ENCODE measurements at regions not wholly inside any gene's neighbourhood (a gene's known extent, or its start where the extent isn't known, plus 50 kb on each side); places are given as distances from the start of the nearest gene placed in this dataset.
"Not testable (repeated sequence)": the region's sequence is repeated elsewhere in the genome, so short reads cannot be mapped to it uniquely, and the experiment has no call there.

DNA sequence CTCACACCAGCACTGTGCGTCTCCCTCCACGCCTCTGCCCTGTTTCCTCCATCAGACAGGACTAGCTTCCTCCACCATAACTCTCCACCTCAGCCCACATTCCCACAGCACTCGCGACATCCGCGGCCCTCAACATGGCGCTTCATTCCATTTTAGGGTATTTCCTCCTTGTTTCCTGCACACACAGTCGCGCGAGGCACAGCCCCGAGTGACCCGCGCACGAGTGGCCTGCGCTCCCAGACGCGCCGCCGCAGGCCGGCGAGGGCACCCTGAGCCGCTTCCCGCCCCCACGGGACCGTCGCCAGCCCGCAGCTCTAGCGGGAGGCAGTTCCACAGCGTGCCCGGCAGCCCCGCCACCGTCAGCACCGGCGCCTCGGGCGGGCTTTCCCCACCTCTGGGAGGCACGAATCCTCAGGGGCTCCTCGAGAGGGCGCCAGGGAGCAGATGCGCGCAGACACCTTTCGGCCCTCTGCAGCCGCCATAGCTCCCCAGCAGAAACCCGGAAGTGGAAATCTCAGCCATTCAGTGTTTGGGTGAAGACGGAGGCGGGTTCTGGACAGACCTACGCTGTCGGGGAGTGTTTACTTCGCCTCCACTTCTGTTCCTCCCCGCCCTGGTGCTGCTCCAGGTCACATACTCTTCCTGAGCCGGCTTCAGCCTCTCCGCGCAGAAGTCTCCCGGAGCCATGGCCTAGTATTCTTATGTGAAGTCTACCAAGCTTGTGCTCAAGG, 136.6 kb downstream of the FOXD4L6 start:
- peak overlapping the region; percentile 84 for H3K27ac ChIP-seq (replicated peaks)
- peak; percentile 89 to 98 for DNase-seq (ENCODE audit: low read depth in 1 of 2, low spot score in 1 of 2)
- not testable (repeated sequence) for H3K27me3 ChIP-seq (ENCODE audit: insufficient read depth, poor library complexity, severe bottlenecking)
- TF ChIP-seq, protein P1, sequence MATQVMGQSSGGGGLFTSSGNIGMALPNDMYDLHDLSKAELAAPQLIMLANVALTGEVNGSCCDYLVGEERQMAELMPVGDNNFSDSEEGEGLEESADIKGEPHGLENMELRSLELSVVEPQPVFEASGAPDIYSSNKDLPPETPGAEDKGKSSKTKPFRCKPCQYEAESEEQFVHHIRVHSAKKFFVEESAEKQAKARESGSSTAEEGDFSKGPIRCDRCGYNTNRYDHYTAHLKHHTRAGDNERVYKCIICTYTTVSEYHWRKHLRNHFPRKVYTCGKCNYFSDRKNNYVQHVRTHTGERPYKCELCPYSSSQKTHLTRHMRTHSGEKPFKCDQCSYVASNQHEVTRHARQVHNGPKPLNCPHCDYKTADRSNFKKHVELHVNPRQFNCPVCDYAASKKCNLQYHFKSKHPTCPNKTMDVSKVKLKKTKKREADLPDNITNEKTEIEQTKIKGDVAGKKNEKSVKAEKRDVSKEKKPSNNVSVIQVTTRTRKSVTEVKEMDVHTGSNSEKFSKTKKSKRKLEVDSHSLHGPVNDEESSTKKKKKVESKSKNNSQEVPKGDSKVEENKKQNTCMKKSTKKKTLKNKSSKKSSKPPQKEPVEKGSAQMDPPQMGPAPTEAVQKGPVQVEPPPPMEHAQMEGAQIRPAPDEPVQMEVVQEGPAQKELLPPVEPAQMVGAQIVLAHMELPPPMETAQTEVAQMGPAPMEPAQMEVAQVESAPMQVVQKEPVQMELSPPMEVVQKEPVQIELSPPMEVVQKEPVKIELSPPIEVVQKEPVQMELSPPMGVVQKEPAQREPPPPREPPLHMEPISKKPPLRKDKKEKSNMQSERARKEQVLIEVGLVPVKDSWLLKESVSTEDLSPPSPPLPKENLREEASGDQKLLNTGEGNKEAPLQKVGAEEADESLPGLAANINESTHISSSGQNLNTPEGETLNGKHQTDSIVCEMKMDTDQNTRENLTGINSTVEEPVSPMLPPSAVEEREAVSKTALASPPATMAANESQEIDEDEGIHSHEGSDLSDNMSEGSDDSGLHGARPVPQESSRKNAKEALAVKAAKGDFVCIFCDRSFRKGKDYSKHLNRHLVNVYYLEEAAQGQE (IDR thresholded peaks at IDR 0.05; ENCODE audit: insufficient replicate concordance, low read depth) = peak; percentile 64
- TF ChIP-seq CTCF (IDR thresholded peaks at IDR 0.05; ENCODE audit: insufficient read depth, low read length) (peak; percentile 61), GABPA (IDR thresholded peaks at IDR 0.05; ENCODE audit: low read depth) (peak; percentile 41), POLR2AphosphoS5 (IDR thresholded peaks at IDR 0.05; ENCODE audit: low read depth) (peak; percentile 93), SPI1 (IDR thresholded peaks at IDR 0.05; ENCODE audit: borderline replicate concordance, low read depth) (peak; percentile 8; the same call in 1 of the 2 replicates)
- peak overlapping the region; percentile 94 for H3K4me3 ChIP-seq (replicated peaks; ENCODE audit: insufficient read depth, low read length)

- DNase-seq (ENCODE audit: low read depth in 1 of 2, low spot score in 1 of 2); H3K27me3 ChIP-seq (ENCODE audit: insufficient read depth, poor library complexity, severe bottlenecking): not testable (repeated sequence)
- Histone ChIP-seq H3K4me3 (replicated peaks; ENCODE audit: insufficient read depth, low read length) (peak overlapping the region; percentile 94), H3K27ac (replicated peaks) (peak overlapping the region; percentile 84)
These were observed 137.3 kb downstream of the FOXD4L6 start for GRCh38 chr9:40991100-40991740.

- not testable (repeated sequence) for H3K4me3 ChIP-seq (replicated peaks; ENCODE audit: insufficient read depth, low read length); DNase-seq (ENCODE audit: low read depth in 1 of 2, low spot score in 1 of 2); H3K27me3 ChIP-seq (ENCODE audit: insufficient read depth, poor library complexity, severe bottlenecking); H3K27ac ChIP-seq (replicated peaks)
These were observed 142.1 kb downstream of the FOXD4L6 start for GRCh38 chr9:40986332-40986731.

DNA sequence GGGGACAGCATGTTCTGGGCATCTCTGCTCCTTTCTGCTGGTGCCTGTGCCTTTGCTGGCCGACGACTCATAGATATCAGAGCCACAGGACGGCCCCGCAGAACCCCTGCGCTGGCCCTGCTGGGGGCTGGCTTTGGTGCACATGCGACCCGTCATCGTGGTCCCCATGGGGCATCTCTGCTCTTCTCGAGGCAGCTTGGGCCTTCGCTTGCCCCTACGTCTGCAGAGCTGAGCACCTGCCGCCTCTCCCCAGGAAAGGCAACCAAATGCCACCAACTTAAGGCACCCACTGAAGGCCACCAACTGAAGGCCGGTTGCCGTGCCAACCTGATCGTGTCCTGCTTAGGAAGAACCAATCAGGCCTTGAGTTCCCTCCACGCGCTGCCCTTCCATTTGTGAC, 153.1 kb downstream of the FOXD4L6 start:
- not testable (repeated sequence) for H3K4me3 ChIP-seq (replicated peaks; ENCODE audit: insufficient read depth, low read length); H3K27ac ChIP-seq (replicated peaks); H3K27me3 ChIP-seq (ENCODE audit: insufficient read depth, poor library complexity, severe bottlenecking); DNase-seq (ENCODE audit: low read depth in 1 of 2, low spot score in 1 of 2)

GRCh38 chr9:40974912-40975311, 153.6 kb downstream of the FOXD4L6 start:
- H3K27ac ChIP-seq (replicated peaks); DNase-seq (ENCODE audit: low read depth in 1 of 2, low spot score in 1 of 2); H3K27me3 ChIP-seq (ENCODE audit: insufficient read depth, poor library complexity, severe bottlenecking): not testable (repeated sequence)

GRCh38 chr9:40971773-40972172, 156.7 kb downstream of the FOXD4L6 start:
- not testable (repeated sequence) for DNase-seq (ENCODE audit: low read depth in 1 of 2, low spot score in 1 of 2); H3K27me3 ChIP-seq (ENCODE audit: insufficient read depth, poor library complexity, severe bottlenecking); H3K4me3 ChIP-seq (replicated peaks; ENCODE audit: insufficient read depth, low read length); H3K27ac ChIP-seq (replicated peaks)

More at GRCh38 chr9:40974912-40975311, 153.6 kb downstream of the FOXD4L6 start:
- not testable (repeated sequence) for H3K4me3 ChIP-seq (replicated peaks; ENCODE audit: insufficient read depth, low read length)

DNA sequence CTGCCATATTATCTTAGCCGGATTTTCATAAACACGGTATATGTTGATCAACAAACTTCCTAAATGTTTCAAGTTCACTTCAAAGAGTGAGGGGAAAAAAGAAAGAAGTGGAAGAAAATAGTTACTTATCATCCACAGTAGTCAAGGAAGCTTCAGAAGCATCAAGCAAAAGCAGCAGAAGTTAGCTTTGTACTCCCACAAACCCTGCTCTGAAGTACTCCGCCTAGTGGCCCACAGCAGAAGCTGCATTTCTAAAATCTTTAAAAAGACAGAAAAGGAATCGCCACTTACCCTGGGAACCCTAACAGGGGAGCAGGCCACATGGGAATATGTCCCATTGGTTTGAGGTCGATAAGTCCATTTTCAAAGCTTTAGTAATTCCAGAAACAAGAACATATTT, 158.1 kb downstream of the FOXD4L6 start:
- not testable (repeated sequence) for DNase-seq (ENCODE audit: low read depth in 1 of 2, low spot score in 1 of 2); H3K27ac ChIP-seq (replicated peaks); H3K27me3 ChIP-seq (ENCODE audit: insufficient read depth, poor library complexity, severe bottlenecking); H3K4me3 ChIP-seq (replicated peaks; ENCODE audit: insufficient read depth, low read length)

- DNase-seq (ENCODE audit: low read depth in 1 of 2, low spot score in 1 of 2); H3K4me3 ChIP-seq (replicated peaks; ENCODE audit: insufficient read depth, low read length); H3K27ac ChIP-seq (replicated peaks); H3K27me3 ChIP-seq (ENCODE audit: insufficient read depth, poor library complexity, severe bottlenecking): not testable (repeated sequence)
These were observed 166.0 kb downstream of the FOXD4L6 start for GRCh38 chr9:40962461-40962860.

GRCh38 chr9:40951876-40952494, 176.5 kb downstream of the FOXD4L6 start:
- H3K27ac ChIP-seq (replicated peaks); DNase-seq (ENCODE audit: low read depth in 1 of 2, low spot score in 1 of 2); H3K27me3 ChIP-seq (ENCODE audit: insufficient read depth, poor library complexity, severe bottlenecking); H3K4me3 ChIP-seq (replicated peaks; ENCODE audit: insufficient read depth, low read length): not testable (repeated sequence)

DNA sequence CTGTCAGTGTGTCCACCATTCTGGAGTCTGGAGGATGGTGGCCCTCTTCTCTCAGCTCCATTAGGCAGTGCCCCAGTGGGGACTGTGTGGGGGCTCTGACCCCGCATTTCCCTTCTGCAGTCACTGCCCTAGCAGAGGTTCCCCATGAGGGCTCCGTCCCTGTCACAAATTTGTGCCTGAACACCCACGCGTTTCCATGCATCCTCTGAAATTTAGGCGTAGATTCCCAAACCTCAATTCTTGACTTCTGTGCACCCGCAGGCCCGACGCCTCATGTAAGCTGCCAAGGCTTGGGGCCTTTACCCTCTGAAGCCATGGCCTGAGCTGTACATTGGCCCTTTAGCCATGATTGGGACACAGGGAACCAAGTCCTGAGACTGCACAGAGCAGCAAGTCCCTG, 182.3 kb downstream of the FOXD4L6 start:
- H3K4me3 ChIP-seq (replicated peaks; ENCODE audit: insufficient read depth, low read length); DNase-seq (ENCODE audit: low read depth in 1 of 2, low spot score in 1 of 2); H3K27me3 ChIP-seq (ENCODE audit: insufficient read depth, poor library complexity, severe bottlenecking); H3K27ac ChIP-seq (replicated peaks): not testable (repeated sequence)

DNA sequence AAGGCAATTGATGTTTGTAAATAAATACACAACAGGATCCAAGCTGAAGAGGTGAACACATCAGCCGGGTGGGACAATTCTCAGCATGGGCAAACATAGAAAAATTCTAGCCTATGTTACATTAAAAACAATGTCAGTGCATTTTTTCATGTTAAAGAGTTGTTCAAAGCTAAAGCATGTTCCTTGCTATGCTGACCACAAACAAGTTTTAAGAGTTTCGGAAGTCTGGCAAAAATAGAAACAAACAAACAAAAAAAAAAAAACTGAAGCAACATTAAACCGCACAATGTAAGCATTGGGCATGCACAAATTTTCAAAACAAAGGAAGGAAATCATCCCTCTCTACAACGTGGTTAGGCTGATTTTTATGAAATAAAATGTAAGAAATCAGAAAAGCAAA, 185.8 kb downstream of the FOXD4L6 start:
- not testable (repeated sequence) for H3K27me3 ChIP-seq (ENCODE audit: insufficient read depth, poor library complexity, severe bottlenecking); H3K4me3 ChIP-seq (replicated peaks; ENCODE audit: insufficient read depth, low read length); DNase-seq (ENCODE audit: low read depth in 1 of 2, low spot score in 1 of 2); H3K27ac ChIP-seq (replicated peaks)
